Adrenal gland (tissue), 5 donors: ENCODE measurements at regions not wholly inside any gene's neighbourhood (a gene's known extent, or its start where the extent isn't known, plus 50 kb on each side); places are given as distances from the start of the nearest gene placed in this dataset.

ENCODE experiments used
- POLR2A ChIP-seq, 2 donors: fragments of 450-650 bp; IDR thresholded peaks; one replicate each; pipeline ENCODE4 v1.6.1; 2017; ENCODE audit warnings: antibody characterized with exemption in 2 of 2, mild to moderate bottlenecking in 2 of 2, moderate library complexity in 1 of 2
- TF ChIP-seq, protein P1 (sequence below), 6 experiments: fragments of 450-650 bp in 4 of 6; fragments of 200-600 bp in 2 of 6; sonication (generic) in 1 of 6; IDR thresholded peaks; 1 replicate in 5 of 6; 2 replicates in 1 of 6; pipeline versions ENCODE4 v1.5.1 to v1.8.0; 2016 to 2021; ENCODE audit warnings: antibody characterized with exemption in 6 of 6, mild to moderate bottlenecking in 2 of 6, moderate library complexity in 1 of 6
- donor health status: DM: no; HTN: no; CAD: no.

DNA sequence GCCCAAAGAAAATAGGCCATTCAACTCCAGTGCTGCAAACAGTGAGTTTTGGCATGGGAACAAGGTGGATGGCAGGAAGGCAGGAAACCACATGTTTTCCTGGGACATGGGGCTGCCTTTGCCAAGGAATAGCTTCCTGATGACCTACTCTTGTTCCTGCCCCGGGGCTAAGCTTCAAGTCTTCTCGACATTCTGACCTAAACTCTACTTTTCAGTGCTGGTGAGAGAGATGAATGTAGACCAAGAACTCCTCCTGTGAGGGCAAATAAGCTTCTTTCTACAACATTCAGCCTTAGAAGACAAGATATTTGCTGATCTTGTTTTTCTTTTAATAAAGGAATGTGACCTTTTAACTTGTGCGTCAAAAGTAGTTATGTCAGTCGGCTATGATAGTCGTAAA, 199.0 kb downstream of the GPR37 start:
- TF ChIP-seq, protein P1, sequence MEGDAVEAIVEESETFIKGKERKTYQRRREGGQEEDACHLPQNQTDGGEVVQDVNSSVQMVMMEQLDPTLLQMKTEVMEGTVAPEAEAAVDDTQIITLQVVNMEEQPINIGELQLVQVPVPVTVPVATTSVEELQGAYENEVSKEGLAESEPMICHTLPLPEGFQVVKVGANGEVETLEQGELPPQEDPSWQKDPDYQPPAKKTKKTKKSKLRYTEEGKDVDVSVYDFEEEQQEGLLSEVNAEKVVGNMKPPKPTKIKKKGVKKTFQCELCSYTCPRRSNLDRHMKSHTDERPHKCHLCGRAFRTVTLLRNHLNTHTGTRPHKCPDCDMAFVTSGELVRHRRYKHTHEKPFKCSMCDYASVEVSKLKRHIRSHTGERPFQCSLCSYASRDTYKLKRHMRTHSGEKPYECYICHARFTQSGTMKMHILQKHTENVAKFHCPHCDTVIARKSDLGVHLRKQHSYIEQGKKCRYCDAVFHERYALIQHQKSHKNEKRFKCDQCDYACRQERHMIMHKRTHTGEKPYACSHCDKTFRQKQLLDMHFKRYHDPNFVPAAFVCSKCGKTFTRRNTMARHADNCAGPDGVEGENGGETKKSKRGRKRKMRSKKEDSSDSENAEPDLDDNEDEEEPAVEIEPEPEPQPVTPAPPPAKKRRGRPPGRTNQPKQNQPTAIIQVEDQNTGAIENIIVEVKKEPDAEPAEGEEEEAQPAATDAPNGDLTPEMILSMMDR (IDR thresholded peaks at IDR 0.05) = no peak
- no peak for TF ChIP-seq POLR2A (IDR thresholded peaks at IDR 0.05)
